A673 (cell line): ENCODE measurements at regions not wholly inside any gene's neighbourhood (a gene's known extent, or its start where the extent isn't known, plus 50 kb on each side); places are given as distances from the start of the nearest gene placed in this dataset.

Experiments used
- BruUV-seq: library from RNA; stranded (reverse); fragments of 400-500 nt; replicated peaks from 2 replicates; lab custom pipeline; 2021; lab: Mats Ljungman, UMichigan
- CTCF ChIA-PET: fragments of 300-600 bp; sonication (Branson Sonifier 250); formaldehyde crosslinking; loops from one replicate; lab custom pipeline; 2022; ENCODE audit warnings: antibody characterized with exemption; lab: Charles Lee
- POLR2A ChIA-PET: fragments of 300-600 bp; sonication (Branson Sonifier 250); formaldehyde crosslinking; loops from one replicate; lab custom pipeline; 2022; ENCODE audit warnings: antibody characterized with exemption; ENCODE audit not compliant: low non-redundant PET; lab: Charles Lee
- DNase-seq: peaks from one replicate; pipeline ENCODE4 v3.0.0-alpha.2; 2015; ENCODE audit warnings: low spot score
- H3K27ac ChIP-seq: fragments of 200-600 bp; sonication (generic); 2 replicates; pipeline ENCODE4 v1.5.1; 2016; ENCODE audit warnings: mixed run types, low read depth, mild to moderate bottlenecking, mixed read lengths, antibody characterized with exemption, low read length; ENCODE audit not compliant: poor library complexity, severe bottlenecking
- H3K27me3 ChIP-seq: fragments of 200-600 bp; sonication (generic); replicated peaks from 2 replicates; pipeline ENCODE4 v1.6.1; 2017; ENCODE audit warnings: mixed run types, low read depth, mild to moderate bottlenecking, mixed read lengths, antibody characterized with exemption, low read length; ENCODE audit not compliant: insufficient read depth, poor library complexity
- H3K36me3 ChIP-seq: fragments of 200-600 bp; sonication (generic); 2 replicates; pipeline ENCODE4 v1.6.1; 2016; ENCODE audit warnings: mixed run types, mild to moderate bottlenecking, mixed read lengths, antibody characterized with exemption, low read length; ENCODE audit not compliant: insufficient read depth, poor library complexity, severe bottlenecking
- H3K4me1 ChIP-seq: fragments of 200-600 bp; sonication (generic); 2 replicates; pipeline ENCODE4 v1.6.1; 2017; ENCODE audit warnings: mixed run types, mild to moderate bottlenecking, mixed read lengths, antibody characterized with exemption, low read length; ENCODE audit not compliant: insufficient read depth, poor library complexity, severe bottlenecking
- H3K4me3 ChIP-seq: fragments of 200-600 bp; sonication (generic); 2 replicates; pipeline ENCODE4 v1.5.1; 2016; ENCODE audit warnings: low read depth, mixed run types, mild to moderate bottlenecking, mixed read lengths, low read length; ENCODE audit not compliant: poor library complexity, severe bottlenecking
- H3K9me3 ChIP-seq: fragments of 200-600 bp; sonication (generic); 2 replicates; pipeline ENCODE4 v1.6.1; 2016; ENCODE audit warnings: mixed run types, low read depth, mild to moderate bottlenecking, mixed read lengths, antibody characterized with exemption, low read length; ENCODE audit not compliant: poor library complexity, severe bottlenecking
- EZH2 ChIP-seq: fragments of 200-600 bp; sonication (generic); IDR thresholded peaks from 2 replicates; pipeline ENCODE4 v1.6.1; 2017; ENCODE audit warnings: borderline replicate concordance, low read depth, mild to moderate bottlenecking, mixed read lengths, antibody characterized with exemption, low read length; ENCODE audit not compliant: poor library complexity, severe bottlenecking
- intact Hi-C: fragments of 100-400 bp; cut with micrococcal nuclease; formaldehyde crosslinking; loops from one replicate; pipeline ENCODE4 v1.10.0; 2022; ENCODE audit not compliant: unreplicated experiment
- TF ChIP-seq, protein P1 (sequence below): fragments of 300-800, 200-600 bp; sonication (generic); conservative IDR thresholded peaks from 2 replicates; pipeline ENCODE4 v1.5.1; 2017; ENCODE audit warnings: low read depth, mild to moderate bottlenecking, antibody characterized with exemption, low read length, moderate library complexity, mixed read lengths

DNA sequence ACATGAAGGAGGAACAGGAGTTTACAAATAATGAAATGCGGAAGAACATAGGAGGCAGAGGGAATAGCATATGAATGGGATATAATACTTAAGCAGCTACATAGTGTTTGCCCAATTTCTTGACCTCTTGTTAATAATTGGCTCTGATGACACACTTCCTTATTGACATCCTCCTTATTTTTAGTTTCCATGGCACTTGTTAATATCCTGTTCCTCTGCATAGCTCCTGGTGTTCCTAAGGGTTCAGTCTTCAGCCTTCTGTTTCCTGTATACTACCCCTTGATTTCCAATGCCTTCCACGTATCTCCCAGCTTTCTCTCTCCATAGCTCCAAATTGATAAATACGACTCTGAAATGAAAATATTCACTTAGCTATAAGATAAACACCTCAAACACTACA is 663.8 kb upstream of the API5 start:
- Histone ChIP-seq H3K27me3 (no peaks in the 10 kb centered on the region), H3K27ac (no peak overlapping the region), H3K4me3 (no peak overlapping the region), H3K4me1 (no peaks in the 10 kb centered on the region), H3K9me3 (no peaks in the 10 kb centered on the region), H3K36me3 (no peaks in the 10 kb centered on the region)
- ChIA-PET CTCF (no interaction called here), POLR2A (no interaction called here)
- intact Hi-C loops, result no loop called here
- BruUV-seq, result no TSS peak
- no peak for DNase-seq
- TF ChIP-seq EZH2, result no peak
- TF ChIP-seq, protein P1, sequence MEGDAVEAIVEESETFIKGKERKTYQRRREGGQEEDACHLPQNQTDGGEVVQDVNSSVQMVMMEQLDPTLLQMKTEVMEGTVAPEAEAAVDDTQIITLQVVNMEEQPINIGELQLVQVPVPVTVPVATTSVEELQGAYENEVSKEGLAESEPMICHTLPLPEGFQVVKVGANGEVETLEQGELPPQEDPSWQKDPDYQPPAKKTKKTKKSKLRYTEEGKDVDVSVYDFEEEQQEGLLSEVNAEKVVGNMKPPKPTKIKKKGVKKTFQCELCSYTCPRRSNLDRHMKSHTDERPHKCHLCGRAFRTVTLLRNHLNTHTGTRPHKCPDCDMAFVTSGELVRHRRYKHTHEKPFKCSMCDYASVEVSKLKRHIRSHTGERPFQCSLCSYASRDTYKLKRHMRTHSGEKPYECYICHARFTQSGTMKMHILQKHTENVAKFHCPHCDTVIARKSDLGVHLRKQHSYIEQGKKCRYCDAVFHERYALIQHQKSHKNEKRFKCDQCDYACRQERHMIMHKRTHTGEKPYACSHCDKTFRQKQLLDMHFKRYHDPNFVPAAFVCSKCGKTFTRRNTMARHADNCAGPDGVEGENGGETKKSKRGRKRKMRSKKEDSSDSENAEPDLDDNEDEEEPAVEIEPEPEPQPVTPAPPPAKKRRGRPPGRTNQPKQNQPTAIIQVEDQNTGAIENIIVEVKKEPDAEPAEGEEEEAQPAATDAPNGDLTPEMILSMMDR, result no peak

DNA sequence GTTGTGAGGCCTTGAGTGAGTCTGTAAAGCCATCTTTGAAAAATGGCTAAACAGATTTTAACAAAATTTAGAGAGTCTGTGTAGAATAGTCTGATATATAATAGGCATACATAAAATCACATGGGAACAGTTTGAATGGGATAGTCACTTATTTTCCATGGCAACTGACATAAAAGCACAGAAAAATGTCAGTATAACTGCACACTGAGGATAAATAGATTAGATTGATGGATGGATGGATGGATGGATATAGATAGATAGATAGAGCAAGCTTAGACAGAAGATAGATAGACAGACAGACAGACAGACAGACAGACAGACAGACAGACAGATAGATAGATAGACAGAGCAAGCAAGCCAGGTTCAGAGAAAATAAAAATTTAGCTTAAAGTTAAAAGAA is 660.2 kb upstream of the API5 start:
- POLR2A ChIA-PET, result no interaction called here
- no TSS peak for BruUV-seq
- no peaks in the 10 kb centered on the region for H3K36me3 ChIP-seq

DNA sequence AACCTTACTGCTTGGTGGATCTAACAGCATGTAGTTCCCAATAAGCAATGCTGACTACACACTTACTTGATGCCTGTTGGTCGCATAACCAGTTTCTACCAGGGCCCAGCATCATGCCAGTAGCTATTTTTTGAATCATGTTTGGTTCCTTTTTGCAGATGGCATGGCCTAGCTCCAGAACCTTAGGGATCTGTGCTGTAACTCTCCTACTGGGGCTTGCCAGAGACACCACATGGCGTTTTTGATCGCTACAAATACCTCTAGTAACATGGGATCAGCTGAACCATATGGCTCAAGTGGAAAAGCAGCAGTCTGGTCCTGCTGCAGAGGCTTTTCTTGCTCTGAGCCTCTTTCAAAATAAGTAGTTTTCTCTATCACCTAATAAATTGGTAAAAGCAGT is 654.6 kb upstream of the API5 start:
- DNase-seq, result no peak
- Histone ChIP-seq H3K27me3 (no peaks in the 10 kb centered on the region), H3K36me3 (no peaks in the 10 kb centered on the region), H3K9me3 (no peaks in the 10 kb centered on the region), H3K27ac (no peak overlapping the region), H3K4me1 (no peaks in the 10 kb centered on the region), H3K4me3 (no peak overlapping the region)
- CTCF ChIA-PET, result no interaction called here
- intact Hi-C loops, result no loop called here
- POLR2A ChIA-PET, result no interaction called here
- BruUV-seq, result no TSS peak
- TF ChIP-seq, protein P1, result no peak
- TF ChIP-seq EZH2, result no peak

More for the DNA sequence above, 660.2 kb upstream of the API5 start:
- intact Hi-C loops, result no loop called here
- Histone ChIP-seq H3K27ac (no peak overlapping the region), H3K27me3 (no peaks in the 10 kb centered on the region), H3K9me3 (no peaks in the 10 kb centered on the region), H3K4me1 (no peaks in the 10 kb centered on the region), H3K4me3 (no peak overlapping the region)
- CTCF ChIA-PET, result no interaction called here
- DNase-seq, result no peak
- no peak for TF ChIP-seq EZH2
- TF ChIP-seq, protein P1, result no peak
